ENCODE measurements at regions not wholly inside any gene's neighbourhood (a gene's known extent, or its start where the extent isn't known, plus 50 kb on each side); places are given as distances from the start of the nearest gene placed in this dataset.

DNA sequence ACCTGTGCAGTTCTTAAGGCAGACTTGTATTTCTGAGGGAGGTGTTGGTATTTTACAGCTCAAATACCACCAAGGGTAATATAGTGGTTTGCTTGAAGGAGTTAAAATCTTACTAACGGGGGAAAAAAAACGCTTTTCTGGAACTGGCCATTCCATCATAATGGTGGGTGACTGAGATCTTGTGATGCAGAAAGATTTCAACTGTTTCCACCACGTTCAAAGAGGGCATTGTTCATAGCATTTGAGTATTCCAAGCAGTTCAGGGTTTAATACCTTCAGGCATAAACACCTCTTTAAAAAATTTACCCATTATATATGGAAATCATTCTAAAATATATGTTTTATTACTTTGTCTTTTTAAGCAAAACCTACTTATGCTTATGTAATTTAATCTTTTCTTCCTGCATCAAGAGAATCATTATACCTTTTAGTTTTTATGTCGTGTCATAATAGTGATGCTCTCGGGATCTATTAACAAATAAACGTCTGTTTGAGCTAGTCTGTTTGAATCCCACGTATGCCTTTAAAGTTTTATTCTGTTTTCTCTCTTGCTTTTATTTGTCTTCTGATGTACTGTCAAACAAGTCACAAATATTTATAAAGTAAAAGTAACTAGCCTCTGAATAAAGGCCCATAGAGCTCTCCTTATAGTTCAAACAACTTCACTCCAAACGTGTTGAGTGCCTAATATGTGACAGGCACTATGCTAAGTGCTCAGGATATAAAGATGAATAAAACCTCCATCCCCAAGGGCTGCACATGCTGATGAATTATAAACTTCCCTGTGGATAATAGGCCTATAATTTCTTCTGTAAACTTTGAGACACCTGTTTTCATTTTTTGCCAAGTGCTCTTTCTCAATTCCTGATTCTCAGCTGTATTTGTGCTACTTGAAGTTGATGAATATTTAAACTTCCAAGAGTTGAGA lies 298.8 kb upstream of the FERMT1 start:
- TF ChIP-seq, protein P1, sequence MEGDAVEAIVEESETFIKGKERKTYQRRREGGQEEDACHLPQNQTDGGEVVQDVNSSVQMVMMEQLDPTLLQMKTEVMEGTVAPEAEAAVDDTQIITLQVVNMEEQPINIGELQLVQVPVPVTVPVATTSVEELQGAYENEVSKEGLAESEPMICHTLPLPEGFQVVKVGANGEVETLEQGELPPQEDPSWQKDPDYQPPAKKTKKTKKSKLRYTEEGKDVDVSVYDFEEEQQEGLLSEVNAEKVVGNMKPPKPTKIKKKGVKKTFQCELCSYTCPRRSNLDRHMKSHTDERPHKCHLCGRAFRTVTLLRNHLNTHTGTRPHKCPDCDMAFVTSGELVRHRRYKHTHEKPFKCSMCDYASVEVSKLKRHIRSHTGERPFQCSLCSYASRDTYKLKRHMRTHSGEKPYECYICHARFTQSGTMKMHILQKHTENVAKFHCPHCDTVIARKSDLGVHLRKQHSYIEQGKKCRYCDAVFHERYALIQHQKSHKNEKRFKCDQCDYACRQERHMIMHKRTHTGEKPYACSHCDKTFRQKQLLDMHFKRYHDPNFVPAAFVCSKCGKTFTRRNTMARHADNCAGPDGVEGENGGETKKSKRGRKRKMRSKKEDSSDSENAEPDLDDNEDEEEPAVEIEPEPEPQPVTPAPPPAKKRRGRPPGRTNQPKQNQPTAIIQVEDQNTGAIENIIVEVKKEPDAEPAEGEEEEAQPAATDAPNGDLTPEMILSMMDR (IDR thresholded peaks at IDR 0.05; ENCODE audit: borderline replicate concordance, insufficient read depth, low read depth, low read length): no peak

DNA sequence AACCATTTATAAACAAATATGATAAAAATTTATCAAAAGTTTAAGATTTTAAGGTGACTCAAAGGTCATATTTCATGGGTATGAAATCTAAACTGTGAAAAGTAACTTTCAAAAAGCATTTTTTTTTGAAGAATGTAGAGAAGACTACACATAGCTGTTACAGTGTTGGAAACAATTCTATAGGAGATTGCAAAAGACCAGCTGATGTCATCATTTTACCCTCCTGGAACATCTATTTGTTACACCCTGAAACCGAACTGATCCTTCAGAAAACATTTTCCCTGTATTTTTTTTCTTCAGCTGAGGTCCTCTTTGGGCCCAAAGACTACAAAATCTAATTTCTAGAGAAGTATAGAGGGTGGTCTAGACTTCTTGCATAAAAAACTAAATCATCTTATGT lies 297.5 kb upstream of the FERMT1 start:
- TF ChIP-seq, protein P1 (IDR thresholded peaks at IDR 0.05; ENCODE audit: borderline replicate concordance, insufficient read depth, low read depth, low read length): no peak
- H3K4me3 ChIP-seq (ENCODE audit: low read depth, low read length): no peak overlapping the region

More for the DNA sequence above, 298.8 kb upstream of the FERMT1 start:
- H3K4me3 ChIP-seq (ENCODE audit: low read depth, low read length): no peak overlapping the region

DNA sequence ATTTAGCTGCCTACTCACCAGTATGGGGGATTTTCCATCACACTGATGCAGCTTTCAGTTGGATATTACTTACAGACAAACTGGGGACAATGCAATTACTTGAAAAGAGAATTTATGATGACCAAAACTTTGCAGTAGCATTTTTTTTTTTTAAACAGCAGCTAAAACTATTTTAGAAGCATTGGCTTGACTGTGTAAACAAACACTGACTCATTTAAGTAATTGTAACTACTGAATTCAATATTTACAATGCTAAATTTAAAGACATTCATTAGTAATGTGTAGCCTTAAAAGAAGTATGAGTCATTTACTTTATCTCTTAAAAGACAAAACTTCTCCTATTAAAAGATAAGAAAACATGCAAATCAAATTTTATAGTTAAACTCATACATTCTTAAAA lies 295.9 kb upstream of the FERMT1 start:
- TF ChIP-seq, protein P1 (IDR thresholded peaks at IDR 0.05; ENCODE audit: borderline replicate concordance, insufficient read depth, low read depth, low read length): no peak
- H3K4me3 ChIP-seq (ENCODE audit: low read depth, low read length): no peak overlapping the region

DNA sequence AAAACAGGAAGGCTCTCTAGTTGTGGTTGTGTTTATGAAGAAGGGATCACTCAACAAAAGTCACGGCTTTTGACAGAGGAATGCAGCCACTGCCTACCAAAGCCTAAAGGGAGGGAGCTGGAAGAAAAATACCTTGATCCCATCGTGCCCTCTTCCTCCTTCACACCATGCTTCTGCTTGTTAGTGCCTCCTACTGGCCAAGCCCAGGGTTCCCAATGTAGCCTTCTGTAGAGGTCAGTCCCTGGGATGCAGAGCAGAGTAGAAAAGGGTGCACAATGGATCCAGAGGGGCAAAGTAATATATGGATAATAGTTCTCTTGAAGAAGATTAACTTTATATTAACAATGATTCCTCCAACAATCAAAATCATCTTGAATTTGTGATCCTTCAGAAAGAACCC lies 293.5 kb upstream of the FERMT1 start:
- TF ChIP-seq, protein P1 (IDR thresholded peaks at IDR 0.05; ENCODE audit: borderline replicate concordance, insufficient read depth, low read depth, low read length): peak; percentile 37; the same call in 1 of the 2 replicates
- no peak overlapping the region for H3K4me3 ChIP-seq (ENCODE audit: low read depth, low read length)

DNA sequence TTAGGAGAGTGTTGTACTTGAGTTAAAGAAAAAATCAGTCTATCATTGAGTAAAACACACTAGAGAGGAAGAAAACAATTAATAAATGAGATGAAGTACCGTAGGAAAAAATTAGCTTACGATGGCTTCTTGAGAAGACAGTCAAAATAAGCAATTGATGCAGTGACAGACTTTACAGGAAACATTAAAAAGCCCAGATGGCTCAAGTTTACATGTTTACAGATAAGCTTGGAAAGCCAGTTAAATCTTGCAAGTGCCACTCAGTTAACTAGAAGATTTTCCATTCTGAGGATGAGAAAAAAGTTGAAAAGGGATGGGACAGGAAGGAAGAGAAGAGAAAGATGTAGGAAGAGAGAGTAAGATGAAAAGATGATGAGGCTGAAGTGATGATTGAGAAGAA lies 288.8 kb upstream of the FERMT1 start:
- TF ChIP-seq, protein P1 (IDR thresholded peaks at IDR 0.05; ENCODE audit: borderline replicate concordance, insufficient read depth, low read depth, low read length): no peak
- H3K4me3 ChIP-seq (ENCODE audit: low read depth, low read length): no peak overlapping the region

DNA sequence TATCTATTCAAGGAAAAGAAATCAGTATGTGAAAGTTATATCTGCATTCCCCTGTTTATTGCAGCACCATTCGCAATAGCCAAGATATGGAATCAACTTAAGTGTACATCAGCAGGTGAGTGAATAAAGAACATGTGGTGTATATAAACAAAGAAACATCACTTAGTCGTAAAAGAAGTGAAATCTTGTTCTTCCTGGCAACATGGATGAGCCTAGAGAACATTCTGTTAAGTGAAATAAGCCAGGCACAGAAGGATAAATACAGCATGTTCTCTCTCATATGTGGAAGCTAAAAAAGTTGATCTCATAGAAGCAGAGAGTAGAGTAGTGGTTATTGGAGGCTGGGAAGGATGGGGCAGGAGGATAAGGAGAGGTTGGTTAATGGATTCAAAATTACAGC lies 287.9 kb upstream of the FERMT1 start:
- no peak overlapping the region for H3K4me3 ChIP-seq (ENCODE audit: low read depth, low read length)
- TF ChIP-seq, protein P1 (IDR thresholded peaks at IDR 0.05; ENCODE audit: borderline replicate concordance, insufficient read depth, low read depth, low read length): no peak

DNA sequence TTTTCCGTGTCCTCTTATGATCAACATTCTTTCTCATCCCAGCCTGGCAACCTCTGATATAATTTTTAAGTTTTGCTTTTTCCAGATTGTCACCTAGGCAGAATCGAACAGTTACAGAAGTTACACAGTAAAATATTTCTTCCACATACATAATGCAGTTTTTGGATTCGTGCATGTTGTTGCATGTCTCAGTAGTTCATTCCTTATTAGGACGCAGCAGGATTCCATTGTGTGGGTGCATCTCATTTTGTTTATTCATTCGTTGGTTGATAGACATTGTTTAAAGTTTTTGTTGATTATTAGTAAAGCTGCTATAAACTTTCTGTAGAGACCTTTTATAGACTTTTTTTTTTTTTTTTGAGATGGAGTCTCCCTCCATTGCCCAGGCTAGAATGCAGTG lies 284.3 kb upstream of the FERMT1 start:
- TF ChIP-seq, protein P1 (IDR thresholded peaks at IDR 0.05; ENCODE audit: borderline replicate concordance, insufficient read depth, low read depth, low read length): no peak
- no peak overlapping the region for H3K4me3 ChIP-seq (ENCODE audit: low read depth, low read length)

All from GM12875 (cell line).